ENCODE measurements at regions not wholly inside any gene's neighbourhood (a gene's known extent, or its start where the extent isn't known, plus 50 kb on each side); places are given as distances from the start of the nearest gene placed in this dataset.

DNA sequence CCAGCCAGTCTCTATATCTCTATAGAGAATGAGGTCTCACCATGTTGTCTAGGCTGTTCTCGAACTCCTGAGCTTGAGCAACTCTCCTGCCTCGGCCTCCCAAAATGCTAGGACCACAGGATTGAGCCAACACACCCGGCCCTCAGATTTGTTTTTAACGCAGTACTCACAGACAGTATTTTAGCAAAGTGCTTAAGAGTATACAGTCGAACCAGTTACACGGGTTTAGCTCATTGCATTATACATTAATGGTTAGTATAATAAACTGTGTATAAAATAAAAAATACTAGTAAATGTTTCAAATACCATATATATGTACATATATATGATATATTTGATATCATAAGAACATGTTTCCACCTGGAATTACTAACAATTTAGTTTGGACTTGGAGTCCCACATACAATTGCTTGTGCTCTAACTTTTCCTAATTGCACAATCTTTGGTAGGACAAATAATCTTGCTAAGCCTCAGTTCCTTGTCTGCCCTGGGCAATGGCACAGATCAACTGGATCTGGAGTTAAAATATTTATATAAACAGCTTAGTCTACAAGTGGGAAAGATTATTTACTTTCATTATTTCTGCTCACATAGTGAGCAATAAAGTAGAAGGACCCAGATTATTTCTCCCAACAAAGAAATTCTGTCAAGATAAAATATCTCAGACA is 508.9 kb upstream of the LRATD1 start:
- in situ Hi-C loops (cut with HindIII; ENCODE audit: low pct_unique_long_range_greater_than_20kb, low sequenced_read_pairs) (no loop called here), intact Hi-C loops (cut with micrococcal nuclease; ENCODE audit: unreplicated experiment) (no loop called here)
- ATAC-seq (no peak), DNase-seq (ENCODE audit: low read depth, low spot score) (no peak)
- POLR2A ChIA-PET: no interaction called here
- Histone ChIP-seq H3K4me3 (ENCODE audit: low read depth in 2 of 2, low read length in 2 of 2) (no peak overlapping the region), H3K9me3 (ENCODE audit: control insufficient read depth, insufficient read depth, low read depth, low read length) (no peaks in the 10 kb centered on the region), H3K27me3 (ENCODE audit: control insufficient read depth, insufficient read depth, low read length) (no peaks in the 10 kb centered on the region), H3K36me3 (ENCODE audit: control insufficient read depth, insufficient read depth, low read length) (no peaks in the 10 kb centered on the region), H3K27ac (ENCODE audit: low read length) (no peak overlapping the region), H3K4me1 (ENCODE audit: control insufficient read depth, insufficient read depth, low read length) (no peaks in the 10 kb centered on the region)
- no TSS peak for BruUV-seq (replicated peaks)
- CTCF ChIA-PET: no interaction called here
- TF ChIP-seq POLR2AphosphoS5 (IDR thresholded peaks at IDR 0.05; ENCODE audit: low read depth, low read length) (no peak), TCF7L2 (IDR thresholded peaks at IDR 0.05; ENCODE audit: low read depth, low read length) (no peak)
- TF ChIP-seq, protein P1, sequence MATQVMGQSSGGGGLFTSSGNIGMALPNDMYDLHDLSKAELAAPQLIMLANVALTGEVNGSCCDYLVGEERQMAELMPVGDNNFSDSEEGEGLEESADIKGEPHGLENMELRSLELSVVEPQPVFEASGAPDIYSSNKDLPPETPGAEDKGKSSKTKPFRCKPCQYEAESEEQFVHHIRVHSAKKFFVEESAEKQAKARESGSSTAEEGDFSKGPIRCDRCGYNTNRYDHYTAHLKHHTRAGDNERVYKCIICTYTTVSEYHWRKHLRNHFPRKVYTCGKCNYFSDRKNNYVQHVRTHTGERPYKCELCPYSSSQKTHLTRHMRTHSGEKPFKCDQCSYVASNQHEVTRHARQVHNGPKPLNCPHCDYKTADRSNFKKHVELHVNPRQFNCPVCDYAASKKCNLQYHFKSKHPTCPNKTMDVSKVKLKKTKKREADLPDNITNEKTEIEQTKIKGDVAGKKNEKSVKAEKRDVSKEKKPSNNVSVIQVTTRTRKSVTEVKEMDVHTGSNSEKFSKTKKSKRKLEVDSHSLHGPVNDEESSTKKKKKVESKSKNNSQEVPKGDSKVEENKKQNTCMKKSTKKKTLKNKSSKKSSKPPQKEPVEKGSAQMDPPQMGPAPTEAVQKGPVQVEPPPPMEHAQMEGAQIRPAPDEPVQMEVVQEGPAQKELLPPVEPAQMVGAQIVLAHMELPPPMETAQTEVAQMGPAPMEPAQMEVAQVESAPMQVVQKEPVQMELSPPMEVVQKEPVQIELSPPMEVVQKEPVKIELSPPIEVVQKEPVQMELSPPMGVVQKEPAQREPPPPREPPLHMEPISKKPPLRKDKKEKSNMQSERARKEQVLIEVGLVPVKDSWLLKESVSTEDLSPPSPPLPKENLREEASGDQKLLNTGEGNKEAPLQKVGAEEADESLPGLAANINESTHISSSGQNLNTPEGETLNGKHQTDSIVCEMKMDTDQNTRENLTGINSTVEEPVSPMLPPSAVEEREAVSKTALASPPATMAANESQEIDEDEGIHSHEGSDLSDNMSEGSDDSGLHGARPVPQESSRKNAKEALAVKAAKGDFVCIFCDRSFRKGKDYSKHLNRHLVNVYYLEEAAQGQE (IDR thresholded peaks at IDR 0.05; ENCODE audit: insufficient read depth in 1 of 2, low read depth in 2 of 2, low read length in 1 of 2): no peak
- TF ChIP-seq, protein P2, sequence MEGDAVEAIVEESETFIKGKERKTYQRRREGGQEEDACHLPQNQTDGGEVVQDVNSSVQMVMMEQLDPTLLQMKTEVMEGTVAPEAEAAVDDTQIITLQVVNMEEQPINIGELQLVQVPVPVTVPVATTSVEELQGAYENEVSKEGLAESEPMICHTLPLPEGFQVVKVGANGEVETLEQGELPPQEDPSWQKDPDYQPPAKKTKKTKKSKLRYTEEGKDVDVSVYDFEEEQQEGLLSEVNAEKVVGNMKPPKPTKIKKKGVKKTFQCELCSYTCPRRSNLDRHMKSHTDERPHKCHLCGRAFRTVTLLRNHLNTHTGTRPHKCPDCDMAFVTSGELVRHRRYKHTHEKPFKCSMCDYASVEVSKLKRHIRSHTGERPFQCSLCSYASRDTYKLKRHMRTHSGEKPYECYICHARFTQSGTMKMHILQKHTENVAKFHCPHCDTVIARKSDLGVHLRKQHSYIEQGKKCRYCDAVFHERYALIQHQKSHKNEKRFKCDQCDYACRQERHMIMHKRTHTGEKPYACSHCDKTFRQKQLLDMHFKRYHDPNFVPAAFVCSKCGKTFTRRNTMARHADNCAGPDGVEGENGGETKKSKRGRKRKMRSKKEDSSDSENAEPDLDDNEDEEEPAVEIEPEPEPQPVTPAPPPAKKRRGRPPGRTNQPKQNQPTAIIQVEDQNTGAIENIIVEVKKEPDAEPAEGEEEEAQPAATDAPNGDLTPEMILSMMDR (IDR thresholded peaks at IDR 0.05): no peak

DNA sequence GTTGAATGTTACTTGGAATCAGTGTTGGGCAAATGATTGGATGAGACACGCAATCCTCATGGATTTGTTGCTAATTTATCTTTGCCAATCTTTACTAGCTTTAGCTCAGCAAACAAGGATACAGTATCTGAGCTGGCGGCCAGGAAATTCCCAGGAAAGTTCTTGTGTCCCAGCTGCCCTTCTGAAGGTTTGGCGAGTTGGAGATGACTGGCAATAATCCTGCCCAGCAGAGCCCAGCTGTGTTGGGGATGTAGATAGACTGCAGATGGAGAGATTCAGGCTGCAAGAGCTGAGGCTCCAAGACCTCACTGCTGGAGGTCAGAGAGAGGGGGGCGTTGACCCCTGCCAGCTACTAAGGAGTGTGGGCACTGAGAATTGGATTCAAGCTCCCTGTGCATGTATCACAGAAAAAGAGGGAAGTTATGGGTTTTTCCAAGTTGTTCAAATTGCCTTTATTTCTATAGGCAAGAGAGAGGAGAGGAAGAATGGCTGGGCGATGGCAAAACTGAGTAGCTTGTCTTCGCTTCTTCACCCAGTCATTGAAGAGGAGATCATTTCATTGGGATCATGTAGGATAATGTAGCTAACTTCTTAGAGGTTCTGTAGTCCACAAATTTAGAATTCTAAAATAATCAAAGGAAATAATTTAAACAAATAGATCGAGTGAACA is 506.8 kb upstream of the LRATD1 start:
- TF ChIP-seq, protein P2 (IDR thresholded peaks at IDR 0.05): no peak
- TF ChIP-seq POLR2AphosphoS5 (IDR thresholded peaks at IDR 0.05; ENCODE audit: low read depth, low read length) (no peak), TCF7L2 (IDR thresholded peaks at IDR 0.05; ENCODE audit: low read depth, low read length) (no peak), SIN3A (IDR thresholded peaks at IDR 0.05; ENCODE audit: borderline replicate concordance, insufficient read depth, low read depth, low read length) (no peak)
- TF ChIP-seq, protein P1 (IDR thresholded peaks at IDR 0.05; ENCODE audit: insufficient read depth in 1 of 2, low read depth in 2 of 2, low read length in 1 of 2): no peak
- Histone ChIP-seq H3K27me3 (ENCODE audit: control insufficient read depth, insufficient read depth, low read length) (no peaks in the 10 kb centered on the region), H3K27ac (ENCODE audit: low read length) (no peak overlapping the region), H3K9me3 (ENCODE audit: control insufficient read depth, insufficient read depth, low read depth, low read length) (no peaks in the 10 kb centered on the region), H3K36me3 (ENCODE audit: control insufficient read depth, insufficient read depth, low read length) (no peaks in the 10 kb centered on the region), H3K4me3 (ENCODE audit: low read depth in 2 of 2, low read length in 2 of 2) (no peak overlapping the region), H3K4me1 (ENCODE audit: control insufficient read depth, insufficient read depth, low read length) (no peaks in the 10 kb centered on the region)
- intact Hi-C loops (cut with micrococcal nuclease; ENCODE audit: unreplicated experiment): no loop called here
- DNase-seq (ENCODE audit: low read depth, low spot score) (no peak), ATAC-seq (no peak; the same call in 1 of the 2 replicates)
- in situ Hi-C loops (cut with HindIII; ENCODE audit: low pct_unique_long_range_greater_than_20kb, low sequenced_read_pairs): no loop called here
- ChIA-PET CTCF (no interaction called here), POLR2A (no interaction called here)
- no TSS peak for BruUV-seq (replicated peaks)

All from Panc1 (cell line).